GM18519 (cell line): ENCODE measurements at regions not wholly inside any gene's neighbourhood (a gene's known extent, or its start where the extent isn't known, plus 50 kb on each side); places are given as distances from the start of the nearest gene placed in this dataset.
A peak's percentile ranks its signal among the peaks of the same experiment; 100 is the strongest.

Source experiments
- ATAC-seq: cut with Tn5 transposase; IDR thresholded peaks from one replicate; pipeline ENCODE4 v1.9.1; 2021; ENCODE audit warnings: mild to moderate bottlenecking, moderate library complexity; ENCODE audit not compliant: unreplicated experiment, low FRiP score

DNA sequence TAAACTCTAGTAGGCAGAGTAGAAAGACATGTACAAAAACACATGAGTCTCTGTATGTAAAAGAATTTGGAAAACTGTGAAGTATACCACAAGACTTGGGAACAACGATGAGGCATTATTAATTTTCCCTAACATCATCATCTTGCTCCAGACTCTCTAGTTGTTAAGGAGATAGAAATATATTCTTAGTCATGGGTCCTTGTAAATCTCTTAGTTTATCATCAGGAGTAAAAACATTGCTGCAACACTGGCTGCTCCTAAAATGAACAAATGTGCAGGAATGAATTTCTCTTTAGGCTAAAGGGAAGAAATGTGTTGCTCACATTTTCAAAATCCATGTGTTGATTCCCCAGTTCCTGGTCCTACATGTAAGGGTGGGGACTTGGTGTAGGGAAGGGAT lies 384.6 kb downstream of the STIM2 start:
- ATAC-seq: no peak

DNA sequence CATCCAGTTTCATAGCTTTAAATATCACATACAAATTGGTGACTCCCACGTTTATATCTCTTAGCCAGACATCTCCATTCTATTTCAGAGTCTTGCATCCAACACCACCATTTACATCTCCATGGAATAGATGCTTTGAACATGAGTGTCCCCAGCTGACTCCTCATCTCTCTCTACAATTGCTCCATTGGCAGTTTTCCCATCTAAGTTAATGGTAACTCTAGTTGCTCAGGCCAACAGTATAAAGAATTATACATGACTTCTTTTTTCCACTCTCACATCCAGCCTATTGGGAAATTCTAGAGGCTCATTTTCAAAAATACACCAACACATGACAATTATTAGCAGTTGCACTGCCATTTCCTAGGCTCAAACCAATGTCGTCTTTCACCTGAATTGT lies 388.2 kb downstream of the STIM2 start:
- ATAC-seq: no peak

DNA sequence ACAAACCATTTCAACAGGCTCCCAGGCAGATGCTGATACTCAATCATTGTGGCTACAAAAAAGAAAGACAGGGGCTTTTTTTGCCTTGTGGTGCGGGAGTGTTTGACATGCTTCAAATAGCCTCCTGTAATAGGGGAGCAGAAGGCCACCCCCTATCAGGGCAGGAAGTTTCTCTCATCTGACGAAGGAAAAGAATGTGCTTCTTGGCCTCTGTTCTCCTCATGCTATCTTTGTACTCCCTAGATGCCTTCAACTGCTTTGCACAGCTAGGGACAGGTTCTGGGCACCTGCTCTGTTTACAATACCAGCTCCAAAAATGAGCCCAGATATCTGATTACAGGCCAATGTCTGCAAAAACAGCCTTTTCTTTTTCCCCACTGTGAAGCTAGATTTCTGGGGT lies 391.1 kb downstream of the STIM2 start:
- no peak for ATAC-seq

DNA sequence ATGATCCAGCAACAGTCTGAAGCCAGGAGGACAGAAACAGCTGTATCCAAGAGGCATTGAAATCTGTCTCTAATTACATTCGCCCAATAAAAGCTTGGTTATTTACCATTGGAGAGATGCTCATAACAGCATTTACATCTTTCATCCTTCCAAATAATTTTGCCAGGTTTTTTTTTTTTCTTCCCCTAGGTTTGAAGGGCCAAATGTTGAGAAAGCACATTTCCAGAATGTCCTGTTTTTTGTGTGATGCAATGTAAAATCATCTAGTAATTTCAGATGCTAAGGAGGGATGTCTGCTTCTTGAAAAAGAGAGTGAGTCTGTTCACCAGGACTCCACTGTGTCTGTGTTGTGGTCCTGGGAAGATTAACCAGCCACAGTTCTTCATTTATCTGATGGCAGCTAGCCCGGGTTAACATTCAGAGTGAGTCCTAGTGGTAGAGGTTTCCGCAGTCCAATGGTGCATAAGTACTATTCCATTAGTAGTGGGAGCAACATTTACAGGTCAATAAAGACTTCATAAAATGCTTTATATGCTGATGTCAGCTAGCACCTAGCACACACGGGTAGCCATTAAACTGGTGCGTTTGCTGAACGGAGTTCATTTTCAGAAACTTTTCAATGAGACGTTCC lies 406.8 kb downstream of the STIM2 start:
- no peak for ATAC-seq

DNA sequence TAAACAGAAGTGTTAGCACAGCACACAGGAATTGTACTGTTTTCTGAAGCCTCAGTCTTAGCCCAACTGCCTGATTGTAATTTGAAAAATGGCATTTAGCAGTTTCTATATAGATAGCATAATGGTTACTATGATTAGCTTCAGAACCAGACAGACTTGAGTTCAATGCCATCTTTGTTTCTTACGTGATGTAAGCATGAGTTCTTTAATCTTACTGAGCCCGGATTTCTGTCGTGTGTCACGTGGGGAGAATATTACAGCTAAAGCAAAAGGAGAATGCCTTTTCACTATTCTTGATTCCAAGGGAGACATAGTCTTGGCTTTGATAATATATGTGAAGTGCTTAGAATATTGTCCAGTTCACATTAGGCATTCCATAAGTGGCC lies 407.3 kb downstream of the STIM2 start:
- no peak for ATAC-seq

DNA sequence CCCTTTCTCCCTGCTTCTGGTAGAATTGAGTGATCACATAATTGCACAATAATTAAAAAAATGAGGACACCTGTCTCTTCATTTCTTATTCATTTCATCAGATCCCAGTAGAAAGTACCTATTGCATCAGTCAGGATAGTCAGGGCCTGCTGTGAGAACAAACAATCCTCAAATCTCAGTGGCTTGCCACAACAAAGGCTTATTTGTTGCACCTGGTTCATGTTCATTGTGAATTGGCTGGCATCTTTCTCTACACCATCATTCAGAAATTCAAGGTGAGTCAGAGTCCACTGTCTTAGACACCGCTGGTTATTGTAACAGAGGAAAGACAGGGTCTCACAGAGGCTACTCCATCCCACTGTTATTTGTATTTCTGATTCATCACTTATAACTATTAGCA lies 409.8 kb downstream of the STIM2 start:
- ATAC-seq: no peak

DNA sequence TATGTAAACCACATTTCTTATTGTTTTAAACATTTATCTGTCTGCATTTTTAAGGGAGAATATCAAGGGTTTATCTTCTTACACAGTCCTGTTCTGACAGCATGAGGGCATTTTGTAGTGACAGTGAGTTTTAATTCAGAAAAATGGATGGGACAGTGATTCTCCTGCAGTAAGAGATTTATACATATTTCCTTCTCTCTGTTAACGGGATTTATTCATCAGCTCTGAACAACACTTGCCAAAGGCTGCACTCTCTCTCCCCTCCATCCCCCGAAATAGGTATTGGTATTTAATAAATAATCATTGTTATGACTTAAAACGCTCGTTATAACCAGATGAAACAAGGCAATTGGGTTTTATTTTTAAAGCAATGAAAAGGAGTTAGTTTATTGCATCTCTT lies 410.9 kb downstream of the STIM2 start:
- ATAC-seq: no peak

DNA sequence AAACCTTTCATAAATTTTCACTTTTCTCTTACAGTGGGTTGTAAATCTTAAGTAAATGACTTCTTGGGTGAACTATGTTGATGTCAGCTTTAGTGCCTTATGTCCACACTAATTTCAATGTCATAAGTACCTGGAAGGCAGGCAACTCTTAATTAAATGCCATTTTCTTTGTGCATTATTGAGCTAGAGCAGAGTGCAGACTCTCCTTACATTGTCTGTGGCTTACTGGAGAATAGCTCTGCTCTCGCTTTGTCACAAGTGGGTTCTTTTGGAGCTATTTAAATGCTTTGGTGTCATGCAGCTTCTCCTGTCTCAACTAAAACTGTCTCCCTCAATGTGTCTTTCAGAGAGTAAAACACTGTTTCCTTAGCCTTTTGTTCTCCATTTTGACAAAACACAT lies 411.6 kb downstream of the STIM2 start:
- no peak for ATAC-seq

DNA sequence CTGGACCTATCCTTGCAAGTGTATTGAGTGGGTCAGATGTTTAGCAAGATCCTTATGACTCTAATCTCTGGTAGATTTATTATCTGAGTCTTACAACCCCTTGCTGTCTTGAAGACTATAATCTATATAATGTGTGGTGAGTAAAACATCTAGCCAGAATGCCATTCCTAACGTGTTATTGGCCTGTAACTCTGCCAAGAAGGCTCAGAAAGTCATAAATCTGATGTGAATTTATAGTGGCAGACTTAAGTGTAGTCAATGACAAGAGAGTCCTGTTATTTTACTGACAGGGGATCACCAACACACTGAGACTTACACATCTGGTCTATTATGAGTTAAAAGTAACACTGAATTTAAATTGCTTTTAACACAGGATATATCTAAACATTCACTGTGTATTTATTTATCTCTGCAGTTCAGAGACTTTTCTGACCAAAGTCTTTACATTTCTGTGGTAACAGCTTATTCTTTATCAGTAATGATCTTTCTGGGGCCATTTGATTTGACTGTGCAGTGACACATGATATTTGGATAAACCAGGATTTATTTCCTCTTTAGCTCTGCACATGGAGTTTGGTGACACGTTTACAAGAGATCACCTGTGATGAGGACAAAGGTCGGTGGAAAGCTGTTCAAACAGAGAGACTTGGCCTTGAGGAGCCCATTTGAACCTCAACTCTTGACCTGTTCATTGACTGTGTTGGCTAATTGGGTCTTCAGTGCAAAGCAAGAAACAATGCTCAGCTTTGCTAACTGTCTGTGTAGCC lies 415.8 kb downstream of the STIM2 start:
- no peak for ATAC-seq

DNA sequence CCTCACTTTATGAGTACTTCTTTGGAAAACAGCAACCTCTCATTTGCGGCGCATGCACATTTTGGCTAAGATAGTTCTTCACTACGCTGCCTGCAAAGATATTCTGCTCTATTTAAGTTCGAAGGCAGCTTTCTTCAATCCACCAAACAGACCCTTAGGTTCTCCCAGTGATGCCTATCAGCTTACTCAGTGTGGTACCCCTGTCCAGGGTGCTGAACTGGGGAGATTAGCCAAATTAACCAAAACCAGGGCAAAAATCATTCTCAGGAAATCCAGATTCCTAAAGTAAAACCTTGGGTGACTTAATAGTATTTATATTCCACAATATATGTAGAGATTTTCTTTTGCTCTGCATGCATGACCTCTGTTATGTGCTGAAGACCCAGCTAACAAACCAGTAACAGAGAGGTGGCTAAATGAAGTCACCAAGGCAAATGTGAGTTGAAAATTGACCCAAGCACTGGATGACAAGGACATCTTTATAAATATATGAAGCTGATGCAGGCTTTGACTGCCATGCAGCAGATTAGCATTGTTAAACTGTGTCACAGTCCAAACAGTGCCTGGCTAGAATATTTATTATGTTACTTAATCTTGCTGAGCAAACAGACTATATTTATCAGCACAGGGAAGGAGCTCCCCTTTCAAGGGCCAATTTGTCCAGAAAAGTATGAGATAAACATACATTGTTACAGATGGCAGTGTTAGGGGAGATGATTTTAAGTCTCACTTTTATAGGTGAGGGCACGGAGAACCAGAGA lies 418.2 kb downstream of the STIM2 start:
- no peak for ATAC-seq

DNA sequence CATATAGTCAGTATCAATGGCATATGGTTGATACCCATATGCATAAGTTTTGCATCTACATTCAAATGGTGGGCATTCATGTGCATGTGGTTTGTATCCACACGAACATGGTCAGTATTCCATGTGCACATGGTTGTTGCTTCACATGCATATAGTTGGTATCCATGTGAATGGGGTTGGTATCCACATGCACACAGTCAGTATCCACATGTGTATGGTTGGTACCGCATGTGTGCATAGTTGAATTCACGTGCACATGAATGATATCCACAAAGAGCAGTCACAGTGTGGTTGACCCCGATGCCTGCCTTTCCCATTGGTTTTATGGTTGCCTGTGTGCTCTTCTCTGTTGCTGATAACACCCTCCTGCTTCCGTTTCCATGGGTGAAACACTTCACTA lies 427.9 kb downstream of the STIM2 start:
- no peak for ATAC-seq

DNA sequence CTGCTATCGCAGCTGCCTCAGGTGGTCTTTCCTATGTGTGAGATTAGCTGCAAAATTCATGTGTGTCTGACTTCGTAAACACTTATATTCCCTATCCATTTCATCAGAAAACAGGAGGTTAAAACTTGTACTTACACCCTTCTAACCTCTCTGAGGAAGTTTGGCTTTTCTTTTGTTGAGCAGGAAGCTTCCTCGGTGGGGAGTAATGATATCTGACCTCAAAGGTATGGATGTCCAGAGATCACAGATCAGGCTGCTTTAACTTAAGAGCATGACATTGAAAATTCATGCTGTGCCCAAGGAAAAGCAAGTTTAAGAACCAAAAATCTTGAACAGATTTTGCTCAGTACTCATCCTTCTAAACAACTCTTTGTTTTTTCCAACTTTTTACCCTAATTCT lies 429.1 kb downstream of the STIM2 start:
- ATAC-seq: no peak

DNA sequence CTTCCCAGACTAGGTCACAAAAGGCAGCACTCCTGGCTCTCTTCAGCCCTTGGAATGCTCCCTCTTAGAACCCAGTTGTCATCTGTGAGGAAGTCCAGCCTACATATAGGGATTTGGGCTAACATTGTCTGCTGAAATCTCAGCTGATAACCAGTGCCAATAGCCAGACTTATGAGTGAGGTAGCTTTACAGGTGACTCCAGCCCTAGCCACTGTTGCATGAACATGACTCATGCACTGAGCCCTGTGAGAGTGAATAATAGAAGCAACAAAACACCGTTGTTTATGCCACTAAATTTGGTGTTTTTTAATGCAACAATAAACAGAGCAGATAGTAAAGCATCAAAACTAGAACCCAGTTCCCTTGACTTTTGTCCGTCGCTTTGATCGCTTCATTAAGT lies 433.2 kb downstream of the STIM2 start:
- no peak for ATAC-seq

DNA sequence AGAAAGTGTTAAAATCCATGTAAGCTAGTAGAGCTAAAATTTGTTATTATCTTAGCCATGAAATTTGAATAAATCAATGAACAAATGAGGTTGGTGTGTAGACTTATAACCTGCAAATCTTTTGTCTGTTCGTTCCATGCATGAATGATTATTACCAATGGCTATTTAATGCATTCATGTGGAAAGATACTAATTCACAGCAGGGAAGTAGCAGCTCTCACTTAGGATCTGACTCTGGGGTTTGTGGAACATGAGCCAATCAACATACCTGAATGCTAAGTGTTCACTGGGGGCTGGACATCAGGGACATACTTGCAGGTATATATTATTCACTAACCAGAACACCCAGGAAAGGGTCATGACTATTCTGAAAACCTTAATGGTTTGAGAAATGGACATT lies 444.1 kb downstream of the STIM2 start:
- no peak for ATAC-seq

DNA sequence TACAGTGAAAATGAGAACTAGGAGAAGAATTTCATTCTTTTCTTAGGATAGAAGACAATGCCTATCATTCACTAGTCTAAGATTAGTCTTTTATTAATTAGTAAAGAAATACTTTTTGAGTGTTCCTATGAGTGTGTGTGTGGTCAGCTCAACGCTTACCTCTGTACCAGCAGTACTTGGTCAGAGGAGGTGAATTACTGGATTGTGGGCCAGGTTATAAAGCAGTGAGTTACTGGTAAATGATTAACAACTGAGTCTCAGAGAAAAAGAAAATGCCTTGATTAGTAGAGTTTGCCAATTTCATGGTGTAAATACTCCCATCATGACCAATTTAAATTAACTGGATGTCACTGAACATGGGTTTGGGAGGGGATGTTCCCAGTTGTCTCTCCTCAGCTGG lies 444.6 kb downstream of the STIM2 start:
- no peak for ATAC-seq

DNA sequence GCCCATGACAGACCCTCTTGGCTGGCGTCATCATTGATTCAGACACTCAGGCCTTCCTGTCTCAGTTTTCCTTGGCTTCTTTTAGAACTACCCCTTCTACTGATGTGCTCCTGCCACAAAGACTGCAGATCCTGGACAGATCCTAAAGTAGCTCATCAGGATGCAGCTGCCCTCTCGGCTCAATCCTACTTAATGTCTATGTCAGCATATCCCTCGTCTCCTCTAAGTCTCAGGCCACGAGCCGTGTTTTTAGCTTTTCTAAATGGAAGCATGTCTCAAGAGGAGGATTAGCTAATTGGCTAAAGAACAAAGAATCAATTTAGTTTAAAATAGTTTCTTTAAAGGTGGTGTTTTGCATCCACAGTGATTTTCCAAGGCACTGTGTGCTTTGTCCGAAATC lies 447.7 kb downstream of the STIM2 start:
- ATAC-seq: no peak

DNA sequence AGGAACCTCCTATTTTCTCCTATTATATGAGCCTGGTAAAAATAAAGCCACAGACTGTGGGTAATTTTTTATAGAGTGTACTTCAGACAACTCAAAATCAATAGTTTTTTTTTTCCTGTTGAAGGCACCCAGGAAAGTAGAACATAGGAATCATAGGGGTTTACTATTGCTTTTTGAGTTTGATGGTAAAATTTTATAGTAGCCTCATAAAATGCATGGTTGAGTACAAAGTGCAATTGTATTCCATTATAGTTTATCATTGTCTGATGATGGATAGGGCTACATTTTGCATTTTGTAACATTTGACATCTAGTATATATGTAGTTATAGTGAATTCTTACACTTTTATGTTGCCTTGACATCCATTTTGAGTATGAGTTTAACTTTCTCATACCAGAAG lies 455.0 kb downstream of the STIM2 start:
- ATAC-seq: no peak

DNA sequence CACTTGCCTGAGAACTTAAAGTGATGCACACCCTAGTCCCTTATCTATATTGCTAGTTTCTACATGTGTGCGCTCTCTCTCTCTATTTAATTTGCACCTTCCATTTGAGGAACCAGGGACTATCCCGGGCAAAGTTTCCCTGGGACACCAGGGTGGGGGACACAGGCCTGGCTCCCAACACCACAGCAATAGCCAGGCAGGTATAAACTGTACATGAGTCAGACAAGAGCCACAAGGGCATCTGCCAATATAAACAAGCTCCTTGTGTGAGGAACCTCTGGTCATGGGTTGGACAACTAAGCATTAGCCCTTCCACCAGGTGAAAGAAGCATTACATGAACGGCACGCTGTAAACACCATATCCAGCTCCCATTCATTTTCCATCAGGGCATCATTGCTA lies 455.5 kb downstream of the STIM2 start:
- ATAC-seq: no peak

DNA sequence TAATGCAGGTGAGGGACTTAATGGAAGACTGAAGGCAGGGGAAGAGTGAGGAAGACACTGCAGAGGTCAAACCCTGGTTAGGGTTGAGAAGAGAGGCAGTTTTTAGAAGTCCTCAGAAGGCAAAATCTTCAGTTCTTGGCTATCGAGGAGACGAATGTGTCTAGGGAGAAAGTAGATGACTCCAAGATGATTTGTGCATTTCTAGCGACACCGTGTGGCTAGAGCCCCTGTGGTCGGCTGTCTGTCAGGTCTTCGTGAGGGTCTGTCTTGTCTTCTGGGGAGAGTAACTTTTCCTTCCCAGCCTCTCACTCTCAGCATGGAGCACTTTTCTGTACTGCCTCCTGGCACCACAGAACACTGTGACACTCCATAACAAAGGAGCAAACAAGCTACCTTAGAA lies 458.1 kb downstream of the STIM2 start:
- ATAC-seq: no peak

DNA sequence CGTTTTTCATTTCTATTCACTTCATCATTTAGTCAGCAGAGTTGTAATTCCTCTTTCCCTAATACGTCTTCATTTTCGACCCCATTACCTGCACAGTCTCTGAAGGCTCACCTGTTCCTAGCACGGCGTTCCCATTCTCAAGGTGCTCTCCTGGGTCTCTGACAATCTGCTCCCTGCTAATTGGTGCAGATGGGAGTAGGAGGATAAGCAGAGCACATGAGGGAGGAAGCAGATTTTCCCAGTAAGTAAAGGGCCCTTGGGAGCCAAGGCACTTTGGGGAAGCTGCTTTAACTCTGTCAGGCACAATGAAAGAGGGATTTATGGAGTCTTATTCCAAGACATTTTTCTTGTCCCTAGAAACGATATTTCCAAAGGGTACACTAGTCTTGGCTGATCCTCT lies 466.4 kb downstream of the STIM2 start:
- no peak for ATAC-seq

DNA sequence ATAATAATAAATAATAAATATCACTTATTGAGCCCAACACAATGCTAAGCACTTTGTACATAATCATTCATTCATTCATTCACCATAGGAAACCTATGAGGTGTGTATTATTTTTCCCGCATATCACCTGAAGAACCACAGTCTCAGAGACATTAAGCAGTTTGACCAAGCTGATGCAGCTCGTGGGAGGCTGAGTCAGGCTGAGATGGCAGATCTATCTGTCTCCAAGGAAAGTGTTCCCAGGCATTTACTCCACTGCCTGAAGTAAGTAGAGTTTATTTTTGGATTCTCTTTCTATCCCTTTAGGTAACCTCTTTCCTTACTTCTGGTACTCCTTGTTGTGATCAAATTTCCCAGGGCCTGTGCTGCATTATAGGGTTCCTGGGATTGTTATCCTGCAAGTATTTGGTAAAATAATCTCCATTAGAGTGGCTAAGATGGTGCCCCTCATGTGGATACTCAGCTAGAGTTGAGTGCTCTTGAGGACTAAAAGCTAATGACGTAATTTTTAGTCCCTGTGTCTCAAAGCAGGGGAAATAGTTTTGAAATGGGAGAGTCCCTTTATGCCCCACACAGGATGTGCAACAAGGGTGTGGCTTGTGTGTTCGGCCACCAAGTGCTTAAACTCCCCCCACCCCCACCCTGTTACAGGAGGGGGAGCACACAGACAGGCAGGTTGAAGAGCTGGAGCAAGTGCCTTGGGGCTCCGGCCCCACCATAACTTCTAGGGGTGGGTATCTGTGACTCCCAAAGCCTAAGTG lies 467.0 kb downstream of the STIM2 start:
- peak; percentile 64 for ATAC-seq
